Neural progenitor cell (in vitro differentiated cells): ENCODE measurements at regions not wholly inside any gene's neighbourhood (a gene's known extent, or its start where the extent isn't known, plus 50 kb on each side); places are given as distances from the start of the nearest gene placed in this dataset.

Experiments
- DNase-seq: peaks from one replicate; pipeline ENCODE4 v3.0.0-alpha.2; 2016; ENCODE audit warnings: low spot score
- H2AFZ ChIP-seq: fragments of 200-600 bp; sonication (generic); replicated peaks from 2 replicates; pipeline ENCODE4 v1.6.1; 2016; ENCODE audit warnings: antibody characterized with exemption
- H3F3A ChIP-seq: fragments of 200-600 bp; sonication (generic); 2 replicates; pipeline ENCODE4 v1.6.1; 2016; ENCODE audit warnings: antibody characterized with exemption, low read depth
- H3K27ac ChIP-seq: fragments of 200-600 bp; sonication (generic); 2 replicates; pipeline ENCODE4 v1.5.1; 2016; ENCODE audit warnings: mild to moderate bottlenecking
- H3K27me3 ChIP-seq: fragments of 200-600 bp; sonication (generic); 2 replicates; pipeline ENCODE4 v1.6.1; 2016; ENCODE audit warnings: mild to moderate bottlenecking, moderate library complexity
- H3K36me3 ChIP-seq: fragments of 200-600 bp; sonication (generic); 2 replicates; pipeline ENCODE4 v1.5.1; 2016
- H3K4me1 ChIP-seq: fragments of 200-600 bp; sonication (generic); 2 replicates; pipeline ENCODE4 v1.6.1; 2016; ENCODE audit warnings: mixed run types
- H3K4me2 ChIP-seq: fragments of 200-600 bp; sonication (generic); 2 replicates; pipeline ENCODE4 v1.6.1; 2016
- H3K4me3 ChIP-seq: fragments of 200-600 bp; sonication (generic); 2 replicates; pipeline ENCODE4 v1.5.1; 2016
- H3K79me2 ChIP-seq: fragments of 200-600 bp; sonication (generic); 2 replicates; pipeline ENCODE4 v1.6.1; 2016; ENCODE audit warnings: low read depth
- H3K9ac ChIP-seq: fragments of 200-600 bp; sonication (generic); 2 replicates; pipeline ENCODE4 v1.6.1; 2016
- H3K9me3 ChIP-seq: fragments of 200-600 bp; sonication (generic); 2 replicates; pipeline ENCODE4 v1.5.1; 2016; ENCODE audit warnings: low read depth
- H4K20me1 ChIP-seq: fragments of 200-600 bp; sonication (generic); 2 replicates; pipeline ENCODE4 v1.6.1; 2016; ENCODE audit warnings: low read depth
- H3K27ac Mint-ChIP-seq: 3 replicates; pipeline ENCODE4 v1.8.0; 2021; ENCODE audit warnings: mixed read lengths
- H3K27me3 Mint-ChIP-seq: 2 replicates; pipeline ENCODE4 v1.8.0; 2022; ENCODE audit warnings: low read depth, mild to moderate bottlenecking, inconsistent platforms, moderate library complexity, mixed read lengths; ENCODE audit not compliant: insufficient read depth
- H3K36me3 Mint-ChIP-seq: 3 replicates; pipeline ENCODE4 v1.8.0; 2021; ENCODE audit warnings: mixed read lengths
- H3K4me1 Mint-ChIP-seq: 3 replicates; pipeline ENCODE4 v1.8.0; 2021; ENCODE audit warnings: mixed read lengths
- H3K4me3 Mint-ChIP-seq: 3 replicates; pipeline ENCODE4 v1.8.0; 2021; ENCODE audit warnings: mild to moderate bottlenecking, moderate library complexity, mixed read lengths
- H3K9me3 Mint-ChIP-seq: 3 replicates; pipeline ENCODE4 v1.8.0; 2020; ENCODE audit warnings: mixed read lengths
- CTCF ChIP-seq: fragments of 200-600 bp; sonication (generic); IDR thresholded peaks from 2 replicates; pipeline ENCODE4 v1.5.1; 2017; ENCODE audit warnings: antibody characterized with exemption, mild to moderate bottlenecking
- EZH2 ChIP-seq: fragments of 200-600 bp; sonication (generic); IDR thresholded peaks from 2 replicates; pipeline ENCODE4 v1.6.1; 2017; ENCODE audit warnings: antibody characterized with exemption, mild to moderate bottlenecking, moderate library complexity
- EZH2phosphoT487 ChIP-seq: fragments of 200-600 bp; sonication (generic); IDR thresholded peaks from 2 replicates; pipeline ENCODE4 v1.6.1; 2017; ENCODE audit warnings: antibody characterized with exemption

- no peak overlapping the region for H3K27ac Mint-ChIP-seq
- no peaks in the 10 kb centered on the region for H3K27me3 Mint-ChIP-seq
- H3K9me3 Mint-ChIP-seq: peaks cover 37% of the 10 kb centered on the region
- peaks cover 20% of the 10 kb centered on the region for H3K36me3 Mint-ChIP-seq
- no peaks in the 10 kb centered on the region for H3F3A ChIP-seq
- no peak overlapping the region for H3K9ac ChIP-seq
- H2AFZ ChIP-seq: no peak overlapping the region
- no peaks in the 10 kb centered on the region for H3K79me2 ChIP-seq
- H3K36me3 ChIP-seq: peaks cover 5% of the 10 kb centered on the region
- no peak overlapping the region for H3K4me3 Mint-ChIP-seq
- peaks cover 3% of the 10 kb centered on the region for H3K9me3 ChIP-seq
- no peak overlapping the region for H3K4me2 ChIP-seq
- no peak overlapping the region for H3K27ac ChIP-seq
- no peaks in the 10 kb centered on the region for H3K4me1 ChIP-seq
- no peak for DNase-seq
- no peaks in the 10 kb centered on the region for H4K20me1 ChIP-seq
- H3K4me3 ChIP-seq: no peak overlapping the region
- no peaks in the 10 kb centered on the region for H3K27me3 ChIP-seq
- H3K4me1 Mint-ChIP-seq: no peaks in the 10 kb centered on the region
- no peak for TF ChIP-seq CTCF
- no peak for TF ChIP-seq EZH2phosphoT487
- no peak for TF ChIP-seq EZH2
Measured at GRCh38 chr16:72677662-72678447, 370.1 kb downstream of the ZFHX3 start.

- H3K27me3 ChIP-seq: no peaks in the 10 kb centered on the region
- peaks cover 3% of the 10 kb centered on the region for H3K9me3 ChIP-seq
- TF ChIP-seq EZH2phosphoT487 (no peak), EZH2 (no peak), CTCF (no peak)
- H3K4me3 Mint-ChIP-seq: no peak overlapping the region
- no peaks in the 10 kb centered on the region for H3F3A ChIP-seq
- H3K27me3 Mint-ChIP-seq: no peaks in the 10 kb centered on the region
- no peak overlapping the region for H3K4me3 ChIP-seq
- H2AFZ ChIP-seq: no peak overlapping the region
- H3K27ac Mint-ChIP-seq: no peak overlapping the region
- no peak overlapping the region for H3K9ac ChIP-seq
- no peaks in the 10 kb centered on the region for H3K4me1 Mint-ChIP-seq
- peaks cover 60% of the 10 kb centered on the region for H3K9me3 Mint-ChIP-seq
- no peaks in the 10 kb centered on the region for H3K4me1 ChIP-seq
- peaks cover 24% of the 10 kb centered on the region for H3K36me3 ChIP-seq
- no peaks in the 10 kb centered on the region for H3K79me2 ChIP-seq
- H3K27ac ChIP-seq: no peak overlapping the region
- no peak for DNase-seq
- H4K20me1 ChIP-seq: no peaks in the 10 kb centered on the region
- peaks cover 50% of the 10 kb centered on the region for H3K36me3 Mint-ChIP-seq
- no peak overlapping the region for H3K4me2 ChIP-seq
Measured at GRCh38 chr16:72673118-72673517, 374.8 kb downstream of the ZFHX3 start.

GRCh38 chr16:72666267-72666666 is 381.7 kb downstream of the ZFHX3 start:
- peaks cover 12% of the 10 kb centered on the region for H3K4me1 Mint-ChIP-seq
- Histone ChIP-seq H3K36me3 (peaks cover 8% of the 10 kb centered on the region), H4K20me1 (no peaks in the 10 kb centered on the region), H3K27ac (no peak overlapping the region), H3K4me2 (peak overlapping the region; percentile 96), H3K4me3 (peak overlapping the region; percentile 88), H3F3A (peaks cover 8% of the 10 kb centered on the region), H3K4me1 (peaks cover 10% of the 10 kb centered on the region), H3K9ac (no peak overlapping the region), H3K27me3 (no peaks in the 10 kb centered on the region), H3K9me3 (no peaks in the 10 kb centered on the region), H2AFZ (no peak overlapping the region), H3K79me2 (peaks cover 46% of the 10 kb centered on the region)
- TF ChIP-seq EZH2 (no peak), EZH2phosphoT487 (no peak)
- DNase-seq: peak; percentile 12
- peaks cover 22% of the 10 kb centered on the region for H3K9me3 Mint-ChIP-seq
- H3K27ac Mint-ChIP-seq: no peak overlapping the region
- peak overlapping the region; percentile 99 for H3K4me3 Mint-ChIP-seq
- H3K36me3 Mint-ChIP-seq: peaks cover 27% of the 10 kb centered on the region
- H3K27me3 Mint-ChIP-seq: peaks cover 2% of the 10 kb centered on the region

- H3K4me1 Mint-ChIP-seq: peaks cover 12% of the 10 kb centered on the region
- DNase-seq: no peak
- H3K36me3 Mint-ChIP-seq: peaks cover 23% of the 10 kb centered on the region
- Histone ChIP-seq H3K4me2 (peak overlapping the region; percentile 96), H3K4me3 (peak overlapping the region; percentile 88), H3K9ac (peak overlapping the region; percentile 80), H3K27ac (no peak overlapping the region), H3F3A (peaks cover 8% of the 10 kb centered on the region), H3K79me2 (peaks cover 49% of the 10 kb centered on the region), H4K20me1 (no peaks in the 10 kb centered on the region), H3K9me3 (no peaks in the 10 kb centered on the region), H3K27me3 (no peaks in the 10 kb centered on the region), H3K36me3 (peaks cover 4% of the 10 kb centered on the region), H3K4me1 (peaks cover 10% of the 10 kb centered on the region), H2AFZ (peak overlapping the region; percentile 93)
- H3K9me3 Mint-ChIP-seq: peaks cover 18% of the 10 kb centered on the region
- peak overlapping the region; percentile 99 for H3K4me3 Mint-ChIP-seq
- TF ChIP-seq EZH2phosphoT487 (no peak), EZH2 (no peak)
- H3K27me3 Mint-ChIP-seq: peaks cover 2% of the 10 kb centered on the region
- no peak overlapping the region for H3K27ac Mint-ChIP-seq
Measured at GRCh38 chr16:72665701-72666100, 382.2 kb downstream of the ZFHX3 start.
